ENCODE measurements at regions not wholly inside any gene's neighbourhood (a gene's known extent, or its start where the extent isn't known, plus 50 kb on each side); places are given as distances from the start of the nearest gene placed in this dataset.

GRCh38 chr1:173407846-173408245 is 69.3 kb upstream of the PRDX6 start:
- Mint-ChIP-seq H3K27me3 (ENCODE audit: low read depth, poor library complexity) (no peaks in the 10 kb centered on the region), H3K9me3 (no peaks in the 10 kb centered on the region), H3K4me1 (no peaks in the 10 kb centered on the region), H3K4me3 (no peak overlapping the region), H3K27ac (no peak overlapping the region), H3K36me3 (ENCODE audit: low read depth) (no peaks in the 10 kb centered on the region)
- TF ChIP-seq, protein P1, sequence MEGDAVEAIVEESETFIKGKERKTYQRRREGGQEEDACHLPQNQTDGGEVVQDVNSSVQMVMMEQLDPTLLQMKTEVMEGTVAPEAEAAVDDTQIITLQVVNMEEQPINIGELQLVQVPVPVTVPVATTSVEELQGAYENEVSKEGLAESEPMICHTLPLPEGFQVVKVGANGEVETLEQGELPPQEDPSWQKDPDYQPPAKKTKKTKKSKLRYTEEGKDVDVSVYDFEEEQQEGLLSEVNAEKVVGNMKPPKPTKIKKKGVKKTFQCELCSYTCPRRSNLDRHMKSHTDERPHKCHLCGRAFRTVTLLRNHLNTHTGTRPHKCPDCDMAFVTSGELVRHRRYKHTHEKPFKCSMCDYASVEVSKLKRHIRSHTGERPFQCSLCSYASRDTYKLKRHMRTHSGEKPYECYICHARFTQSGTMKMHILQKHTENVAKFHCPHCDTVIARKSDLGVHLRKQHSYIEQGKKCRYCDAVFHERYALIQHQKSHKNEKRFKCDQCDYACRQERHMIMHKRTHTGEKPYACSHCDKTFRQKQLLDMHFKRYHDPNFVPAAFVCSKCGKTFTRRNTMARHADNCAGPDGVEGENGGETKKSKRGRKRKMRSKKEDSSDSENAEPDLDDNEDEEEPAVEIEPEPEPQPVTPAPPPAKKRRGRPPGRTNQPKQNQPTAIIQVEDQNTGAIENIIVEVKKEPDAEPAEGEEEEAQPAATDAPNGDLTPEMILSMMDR (IDR thresholded peaks at IDR 0.05) = no peak
- DNase-seq = no peak

GRCh38 chr1:173408886-173409285 is 68.2 kb upstream of the PRDX6 start:
- H3K9me3 Mint-ChIP-seq = no peaks in the 10 kb centered on the region
- H3K4me3 Mint-ChIP-seq = no peak overlapping the region
- DNase-seq = no peak
- H3K27ac Mint-ChIP-seq = no peak overlapping the region
- H3K27me3 Mint-ChIP-seq (ENCODE audit: low read depth, poor library complexity) = no peaks in the 10 kb centered on the region
- H3K36me3 Mint-ChIP-seq (ENCODE audit: low read depth) = no peaks in the 10 kb centered on the region
- TF ChIP-seq, protein P1 (IDR thresholded peaks at IDR 0.05) = no peak
- H3K4me1 Mint-ChIP-seq = peaks cover 4% of the 10 kb centered on the region

- H3K27ac Mint-ChIP-seq = no peak overlapping the region
- no peaks in the 10 kb centered on the region for H3K36me3 Mint-ChIP-seq (ENCODE audit: low read depth)
- no peaks in the 10 kb centered on the region for H3K9me3 Mint-ChIP-seq
- H3K4me3 Mint-ChIP-seq = no peak overlapping the region
- peaks cover 9% of the 10 kb centered on the region for H3K4me1 Mint-ChIP-seq
- no peak for DNase-seq
- H3K27me3 Mint-ChIP-seq (ENCODE audit: low read depth, poor library complexity) = no peaks in the 10 kb centered on the region
- TF ChIP-seq, protein P1 (IDR thresholded peaks at IDR 0.05) = no peak
These were observed 67.5 kb upstream of the PRDX6 start for GRCh38 chr1:173409613-173410012.

- TF ChIP-seq, protein P1 (IDR thresholded peaks at IDR 0.05) = no peak
- no peak for DNase-seq
These were observed 66.9 kb upstream of the PRDX6 start for GRCh38 chr1:173410133-173410793.

DNA sequence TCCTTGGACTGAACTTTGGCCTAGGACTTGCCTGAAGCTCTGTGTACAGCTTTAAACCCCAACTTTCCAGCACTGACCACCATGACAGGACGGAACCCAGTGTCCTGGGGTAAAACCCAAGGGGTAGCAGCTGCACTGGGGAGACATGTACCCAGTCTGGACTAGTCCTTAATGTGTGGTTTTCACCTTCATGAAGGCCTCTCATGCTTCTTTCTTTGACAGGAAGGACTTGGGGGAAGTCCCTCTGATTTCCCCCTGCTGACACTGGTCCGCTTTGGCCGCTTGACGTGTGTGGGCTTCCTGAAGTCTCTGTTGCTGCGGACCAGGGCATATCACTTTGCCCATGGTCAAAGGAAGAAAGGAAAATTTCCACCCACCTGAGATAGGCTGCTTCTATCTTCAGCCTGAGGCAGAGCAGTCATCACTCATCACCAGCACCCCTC is 66.3 kb upstream of the PRDX6 start:
- no peak overlapping the region for H3K4me3 Mint-ChIP-seq
- H3K36me3 Mint-ChIP-seq (ENCODE audit: low read depth) = no peaks in the 10 kb centered on the region

More at GRCh38 chr1:173410133-173410793, 66.9 kb upstream of the PRDX6 start:
- Mint-ChIP-seq H3K4me1 (peaks cover 9% of the 10 kb centered on the region), H3K27ac (no peak overlapping the region), H3K9me3 (no peaks in the 10 kb centered on the region), H3K4me3 (no peak overlapping the region), H3K27me3 (ENCODE audit: low read depth, poor library complexity) (no peaks in the 10 kb centered on the region), H3K36me3 (ENCODE audit: low read depth) (no peaks in the 10 kb centered on the region)

More for the DNA sequence above, 66.3 kb upstream of the PRDX6 start:
- no peaks in the 10 kb centered on the region for H3K27me3 Mint-ChIP-seq (ENCODE audit: low read depth, poor library complexity)
- H3K4me1 Mint-ChIP-seq = peaks cover 9% of the 10 kb centered on the region
- TF ChIP-seq, protein P1 (IDR thresholded peaks at IDR 0.05) = no peak
- no peaks in the 10 kb centered on the region for H3K9me3 Mint-ChIP-seq
- DNase-seq = no peak
- no peak overlapping the region for H3K27ac Mint-ChIP-seq

Measured in nephron progenitor cell (in vitro differentiated cells).